Liver (tissue), 8 donors: ENCODE measurements at regions not wholly inside any gene's neighbourhood (a gene's known extent, or its start where the extent isn't known, plus 50 kb on each side); places are given as distances from the start of the nearest gene placed in this dataset.

Experiments used
- DNase-seq: peaks from one replicate; pipeline ENCODE4 v3.0.0-alpha.2; 2017; ENCODE audit warnings: low spot score
- H3K27ac ChIP-seq, 2 donors: one replicate each; pipeline ENCODE4 v1.7.0; 2013; ENCODE audit warnings: inconsistent platforms in 2 of 2, low read length in 2 of 2, control low read depth in 1 of 2, low read depth in 1 of 2, mild to moderate bottlenecking in 1 of 2
- H3K27me3 ChIP-seq, 4 donors: one replicate each; pipeline versions ENCODE4 v1.6.1 to v1.7.0; 2013; ENCODE audit warnings: low read length in 3 of 4, inconsistent platforms in 1 of 4, mild to moderate bottlenecking in 1 of 4, moderate library complexity in 1 of 4; ENCODE audit not compliant: control insufficient read depth in 4 of 4, insufficient read depth in 4 of 4
- H3K36me3 ChIP-seq, 4 donors: one replicate each; pipeline versions ENCODE4 v1.6.1 to v1.7.0; 2013; ENCODE audit warnings: low read length in 3 of 4, mild to moderate bottlenecking in 3 of 4, low read depth in 1 of 4, moderate library complexity in 1 of 4; ENCODE audit not compliant: control insufficient read depth in 4 of 4, insufficient read depth in 3 of 4
- H3K4me1 ChIP-seq, 4 donors: one replicate each; pipeline versions ENCODE4 v1.6.1 to v1.7.0; 2013; ENCODE audit warnings: low read length in 3 of 4, mild to moderate bottlenecking in 3 of 4, moderate library complexity in 1 of 4; ENCODE audit not compliant: control insufficient read depth in 4 of 4, insufficient read depth in 4 of 4
- H3K4me3 ChIP-seq, 3 donors: one replicate each; pipeline versions ENCODE4 v1.6.1 to v1.7.0; 2013; ENCODE audit warnings: low read length in 3 of 3, control low read depth in 1 of 3, low read depth in 1 of 3, mild to moderate bottlenecking in 1 of 3
- H3K9ac ChIP-seq, 2 donors: one replicate each; pipeline ENCODE4 v1.7.0; 2013; ENCODE audit warnings: low read length in 2 of 2, mild to moderate bottlenecking in 2 of 2, moderate library complexity in 2 of 2, control low read depth in 1 of 2, low read depth in 1 of 2
- H3K9me3 ChIP-seq, 4 donors: one replicate each; pipeline versions ENCODE4 v1.6.1 to v1.7.0; 2013; ENCODE audit warnings: low read length in 3 of 4; ENCODE audit not compliant: control insufficient read depth in 4 of 4
- ATF3 ChIP-seq: IDR thresholded peaks from 2 replicates; pipeline ENCODE4 v1.6.1; 2016; ENCODE audit warnings: antibody characterized with exemption
- CTCF ChIP-seq: fragments of 150-350 bp; IDR thresholded peaks from 2 replicates; pipeline ENCODE4 v1.5.1; 2017; ENCODE audit warnings: improper control_type of control experiment, low read depth, low read length; ENCODE audit not compliant: missing input control
- EGR1 ChIP-seq, 2 donors: IDR thresholded peaks; 2 replicates each; pipeline ENCODE4 v1.6.1; 2016 to 2018; ENCODE audit warnings: antibody characterized with exemption in 2 of 2, low read depth in 2 of 2
- FOXA1 ChIP-seq: IDR thresholded peaks from 2 replicates; pipeline ENCODE4 v1.6.1; 2016; ENCODE audit warnings: antibody characterized with exemption
- FOXA2 ChIP-seq: IDR thresholded peaks from 2 replicates; pipeline ENCODE4 v1.6.1; 2016; ENCODE audit warnings: antibody characterized with exemption
- GABPA ChIP-seq, 2 donors: IDR thresholded peaks in 1 of 2; conservative IDR thresholded peaks in 1 of 2; 2 replicates each; pipeline ENCODE4 v1.6.1; 2016; ENCODE audit warnings: antibody characterized with exemption in 2 of 2, mild to moderate bottlenecking in 1 of 2, moderate library complexity in 1 of 2
- HNF4A ChIP-seq, 2 donors: conservative IDR thresholded peaks; 2 replicates each; pipeline ENCODE4 v1.6.1; 2016; ENCODE audit warnings: antibody characterized with exemption in 2 of 2, mild to moderate bottlenecking in 2 of 2
- HNF4G ChIP-seq: IDR thresholded peaks from 2 replicates; pipeline ENCODE4 v1.6.1; 2016; ENCODE audit warnings: antibody characterized with exemption
- JUND ChIP-seq, 2 donors: IDR thresholded peaks; 2 replicates each; pipeline ENCODE4 v1.6.1; 2016; ENCODE audit warnings: antibody characterized with exemption in 2 of 2
- MAX ChIP-seq: IDR thresholded peaks from 2 replicates; pipeline ENCODE4 v1.6.1; 2016; ENCODE audit warnings: antibody characterized with exemption
- NR2F2 ChIP-seq: IDR thresholded peaks from 2 replicates; pipeline ENCODE4 v1.6.1; 2016; ENCODE audit warnings: antibody characterized with exemption
- RAD21 ChIP-seq, 2 donors: IDR thresholded peaks; 2 replicates each; pipeline ENCODE4 v1.6.1; 2016; ENCODE audit warnings: antibody characterized with exemption in 2 of 2, mild to moderate bottlenecking in 2 of 2
- REST ChIP-seq: IDR thresholded peaks from 2 replicates; pipeline ENCODE4 v1.6.1; 2016; ENCODE audit warnings: antibody characterized with exemption, mild to moderate bottlenecking
- RXRA ChIP-seq, 2 donors: IDR thresholded peaks; 2 replicates each; pipeline ENCODE4 v1.6.1; 2017 to 2018; ENCODE audit warnings: antibody characterized with exemption in 2 of 2, mild to moderate bottlenecking in 1 of 2
- SP1 ChIP-seq: IDR thresholded peaks from 2 replicates; pipeline ENCODE4 v1.6.1; 2018; ENCODE audit warnings: antibody characterized with exemption, mild to moderate bottlenecking
- TAF1 ChIP-seq: conservative IDR thresholded peaks from 2 replicates; pipeline ENCODE4 v1.6.1; 2016; ENCODE audit warnings: antibody characterized with exemption, mild to moderate bottlenecking
- YY1 ChIP-seq: IDR thresholded peaks from 2 replicates; pipeline ENCODE4 v1.6.1; 2016; ENCODE audit warnings: antibody characterized with exemption, mild to moderate bottlenecking
- WGBS: extraction: QIAGEN DNeasy Blood & Tissue Kit; methylation state at CpG from one replicate; pipeline ENCODE4 v1.1.7; 2013; 5-methylcytosine and 5-hydroxymethylcytosine counted together
- TF ChIP-seq, protein P1 (sequence below): IDR thresholded peaks from 2 replicates; pipeline ENCODE4 v1.6.1; 2016; ENCODE audit warnings: antibody characterized with exemption
- donor health status: healthy.
- donor health status: healthy.
- donor health status: healthy.
- donor health status: healthy.
- donor health status: healthy.

DNA sequence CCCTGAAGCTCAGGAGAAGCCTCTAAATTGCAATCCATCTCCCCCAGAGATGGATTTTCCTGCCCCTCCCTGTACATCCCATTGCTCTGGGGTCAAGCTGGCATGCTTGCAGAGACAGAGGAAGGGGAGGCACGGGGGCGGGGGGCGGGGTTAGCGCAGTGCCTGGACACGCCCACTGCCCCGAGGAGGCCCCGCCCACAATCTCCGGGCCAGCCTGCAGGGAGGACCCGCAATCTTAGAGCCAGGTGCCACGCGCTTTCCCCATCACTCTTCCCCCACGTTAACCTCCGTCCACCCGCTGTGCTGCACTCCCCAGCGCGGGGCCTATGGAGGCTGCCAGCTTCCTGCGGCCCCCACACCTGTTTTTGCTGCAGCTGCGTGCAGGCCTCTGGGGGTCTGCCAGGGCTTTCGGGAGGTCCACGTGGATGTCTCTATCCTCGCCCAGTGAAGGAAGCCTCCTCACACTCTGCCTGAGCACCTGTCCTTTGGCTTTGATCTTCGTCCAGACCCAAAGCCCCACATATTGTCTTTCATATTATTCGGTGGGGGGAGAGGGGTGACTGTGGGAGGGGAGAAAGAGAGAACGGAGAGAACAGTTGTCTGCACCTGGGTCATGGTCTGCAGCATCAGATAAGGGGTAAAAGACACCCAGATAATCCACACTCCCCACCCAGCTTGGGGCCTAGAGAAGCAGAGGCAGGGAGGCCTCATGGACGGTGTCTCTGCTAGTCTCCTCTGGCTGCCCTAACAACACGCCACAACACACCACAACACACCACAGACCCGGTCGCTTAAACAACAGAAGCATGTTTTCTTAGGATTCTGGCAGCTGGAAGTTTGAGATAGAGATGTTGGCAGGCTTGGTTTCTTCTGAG lies 118.0 kb upstream of the MEF2A start:
- H3K27ac ChIP-seq, result no peak overlapping the region
- H3K4me3 ChIP-seq, result no peak overlapping the region
- no peak overlapping the region for H3K9ac ChIP-seq
- 62% methylated on average over 28 of the region's 28 CpGs for WGBS
- no peaks in the 10 kb centered on the region for H3K9me3 ChIP-seq
- no peaks in the 10 kb centered on the region for H3K4me1 ChIP-seq
- H3K27me3 ChIP-seq, result no peaks in the 10 kb centered on the region
- no peaks in the 10 kb centered on the region for H3K36me3 ChIP-seq
- no peak for DNase-seq
- TF ChIP-seq MAX, result no peak
- TF ChIP-seq FOXA1, result no peak
- TF ChIP-seq NR2F2, result no peak
- TF ChIP-seq, protein P1, sequence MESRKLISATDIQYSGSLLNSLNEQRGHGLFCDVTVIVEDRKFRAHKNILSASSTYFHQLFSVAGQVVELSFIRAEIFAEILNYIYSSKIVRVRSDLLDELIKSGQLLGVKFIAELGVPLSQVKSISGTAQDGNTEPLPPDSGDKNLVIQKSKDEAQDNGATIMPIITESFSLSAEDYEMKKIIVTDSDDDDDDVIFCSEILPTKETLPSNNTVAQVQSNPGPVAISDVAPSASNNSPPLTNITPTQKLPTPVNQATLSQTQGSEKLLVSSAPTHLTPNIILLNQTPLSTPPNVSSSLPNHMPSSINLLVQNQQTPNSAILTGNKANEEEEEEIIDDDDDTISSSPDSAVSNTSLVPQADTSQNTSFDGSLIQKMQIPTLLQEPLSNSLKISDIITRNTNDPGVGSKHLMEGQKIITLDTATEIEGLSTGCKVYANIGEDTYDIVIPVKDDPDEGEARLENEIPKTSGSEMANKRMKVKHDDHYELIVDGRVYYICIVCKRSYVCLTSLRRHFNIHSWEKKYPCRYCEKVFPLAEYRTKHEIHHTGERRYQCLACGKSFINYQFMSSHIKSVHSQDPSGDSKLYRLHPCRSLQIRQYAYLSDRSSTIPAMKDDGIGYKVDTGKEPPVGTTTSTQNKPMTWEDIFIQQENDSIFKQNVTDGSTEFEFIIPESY, result no peak
- TF ChIP-seq SP1, result no peak
- no peak for TF ChIP-seq FOXA2
- TF ChIP-seq GABPA (IDR thresholded peaks at IDR 0.05 in 1 of 2, conservative IDR thresholded peaks at IDR 0.05 in 1 of 2), result no peak

DNA sequence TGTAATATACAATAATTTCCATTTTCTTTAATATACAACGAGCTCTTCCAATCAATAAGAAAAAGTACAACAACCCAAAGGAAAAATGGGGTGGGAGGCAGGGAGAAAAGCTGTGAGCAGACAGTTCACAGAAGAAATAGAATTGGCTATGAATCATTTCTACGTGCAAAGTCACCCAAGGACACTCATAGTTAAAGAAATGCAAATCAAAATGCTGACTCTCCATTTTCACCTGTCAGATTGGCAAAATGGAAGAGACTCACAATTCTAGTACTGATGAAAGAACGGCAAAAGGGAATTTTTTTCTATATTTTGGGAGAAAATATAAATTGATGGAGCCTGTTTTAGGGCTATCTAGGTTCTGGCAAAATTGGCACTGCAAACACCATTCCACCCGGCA lies 116.3 kb upstream of the MEF2A start:
- no peaks in the 10 kb centered on the region for H3K36me3 ChIP-seq
- TF ChIP-seq RXRA (IDR thresholded peaks at IDR 0.05) (no peak), NR2F2 (no peak), CTCF (no peak), RAD21 (IDR thresholded peaks at IDR 0.05) (no peak), HNF4A (conservative IDR thresholded peaks at IDR 0.05) (no peak), MAX (no peak), SP1 (no peak), FOXA2 (no peak), REST (no peak), EGR1 (IDR thresholded peaks at IDR 0.05; ENCODE audit: low read depth in 2 of 2) (no peak), JUND (IDR thresholded peaks at IDR 0.05) (no peak), ATF3 (no peak), TAF1 (no peak), HNF4G (no peak), FOXA1 (no peak), YY1 (no peak)
- TF ChIP-seq, protein P1, result no peak
- H3K27me3 ChIP-seq, result no peaks in the 10 kb centered on the region
- DNase-seq, result no peak
- no peak overlapping the region for H3K27ac ChIP-seq
- no peak overlapping the region for H3K4me3 ChIP-seq
- H3K9me3 ChIP-seq, result no peaks in the 10 kb centered on the region
- H3K4me1 ChIP-seq, result peaks cover 0 to 8% (median 0%) of the 10 kb centered on the region in 4 donors
- H3K9ac ChIP-seq, result no peak overlapping the region
- 88% methylated on average over 4 of the region's 4 CpGs for WGBS
